Mammary epithelial cell (primary cell): ENCODE measurements at regions not wholly inside any gene's neighbourhood (a gene's known extent, or its start where the extent isn't known, plus 50 kb on each side); places are given as distances from the start of the nearest gene placed in this dataset.

Experiments
- CTCF ChIP-seq, 2 donors: IDR thresholded peaks in 1 of 2; conservative IDR thresholded peaks in 1 of 2; 2 replicates each; pipeline ENCODE4 v1.5.1; 2011 to 2012; ENCODE audit warnings: inconsistent platforms in 2 of 2, low read length in 2 of 2, mild to moderate bottlenecking in 2 of 2, control low read depth in 1 of 2, low read depth in 1 of 2; ENCODE audit not compliant: insufficient read depth in 1 of 2; ENCODE audit errors: extremely low read depth in 1 of 2
- EZH2 ChIP-seq: IDR thresholded peaks from 2 replicates; pipeline ENCODE4 v1.6.1; 2012; ENCODE audit warnings: low read length, inconsistent platforms, borderline replicate concordance

GRCh38 chr6:169994739-169995138 lies 243.3 kb downstream of the ERMARD start:
- TF ChIP-seq CTCF (conservative IDR thresholded peaks at IDR 0.05 in 1 of 2, IDR thresholded peaks at IDR 0.05 in 1 of 2; ENCODE audit: extremely low read depth in 1 of 2, insufficient read depth in 1 of 2, low read depth in 1 of 2, low read length in 2 of 2) (no peak), EZH2 (no peak)
